ENCODE measurements at regions not wholly inside any gene's neighbourhood (a gene's known extent, or its start where the extent isn't known, plus 50 kb on each side); places are given as distances from the start of the nearest gene placed in this dataset.
A peak's percentile ranks its signal among the peaks of the same experiment; 100 is the strongest.

GRCh38 chr4:89595125-89595789 lies 241.7 kb downstream of the SNCA start:
- no peak overlapping the region for H3K4me3 ChIP-seq
- H3K9me3 ChIP-seq = no peaks in the 10 kb centered on the region
- TF ChIP-seq CTCF (IDR thresholded peaks at IDR 0.05) (no peak), POLR2AphosphoS5 (IDR thresholded peaks at IDR 0.05) (no peak), POLR2A (IDR thresholded peaks at IDR 0.05) (no peak)
- H3K27me3 ChIP-seq (replicated peaks; ENCODE audit: insufficient read depth) = no peaks in the 10 kb centered on the region
- H3K36me3 ChIP-seq = no peaks in the 10 kb centered on the region
- WGBS = 48% methylated on average over 6 of the region's 6 CpGs
- no peak overlapping the region for H3K27ac ChIP-seq
- DNase-seq (ENCODE audit: low spot score) = no peak
- no peaks in the 10 kb centered on the region for H3K4me1 ChIP-seq (replicated peaks)
- intact Hi-C loops (cut with DNase I) = no loop called here

GRCh38 chr4:89590128-89590527 lies 246.8 kb downstream of the SNCA start:
- intact Hi-C loops (cut with DNase I) = no loop called here
- WGBS = 67% methylated on average over 2 of the region's 2 CpGs
- Histone ChIP-seq H3K27me3 (replicated peaks; ENCODE audit: insufficient read depth) (no peaks in the 10 kb centered on the region), H3K4me1 (replicated peaks) (no peaks in the 10 kb centered on the region), H3K9me3 (no peaks in the 10 kb centered on the region), H3K27ac (no peak overlapping the region), H3K4me3 (no peak overlapping the region), H3K36me3 (no peaks in the 10 kb centered on the region)
- TF ChIP-seq POLR2A (IDR thresholded peaks at IDR 0.05) (no peak), POLR2AphosphoS5 (IDR thresholded peaks at IDR 0.05) (no peak), CTCF (IDR thresholded peaks at IDR 0.05) (no peak)
- no peak for DNase-seq (ENCODE audit: low spot score)

GRCh38 chr4:89588421-89588820 lies 248.5 kb downstream of the SNCA start:
- Histone ChIP-seq H3K9me3 (no peaks in the 10 kb centered on the region), H3K27me3 (replicated peaks; ENCODE audit: insufficient read depth) (no peaks in the 10 kb centered on the region), H3K36me3 (no peaks in the 10 kb centered on the region), H3K27ac (no peak overlapping the region), H3K4me3 (no peak overlapping the region), H3K4me1 (replicated peaks) (no peaks in the 10 kb centered on the region)
- WGBS = 86% methylated on average over 1 of the region's 1 CpG
- intact Hi-C loops (cut with DNase I) = no loop called here
- no peak for TF ChIP-seq CTCF (IDR thresholded peaks at IDR 0.05)
- no peak for TF ChIP-seq POLR2A (IDR thresholded peaks at IDR 0.05)
- TF ChIP-seq POLR2AphosphoS5 (IDR thresholded peaks at IDR 0.05) = no peak
- no peak for DNase-seq (ENCODE audit: low spot score)

- TF ChIP-seq CTCF (IDR thresholded peaks at IDR 0.05) (no peak), POLR2AphosphoS5 (IDR thresholded peaks at IDR 0.05) (no peak), POLR2A (IDR thresholded peaks at IDR 0.05) (no peak)
- Histone ChIP-seq H3K36me3 (no peaks in the 10 kb centered on the region), H3K4me1 (replicated peaks) (no peaks in the 10 kb centered on the region), H3K9me3 (no peaks in the 10 kb centered on the region), H3K4me3 (no peak overlapping the region), H3K27ac (no peak overlapping the region), H3K27me3 (replicated peaks; ENCODE audit: insufficient read depth) (no peaks in the 10 kb centered on the region)
- 56% methylated on average over 2 of the region's 2 CpGs for WGBS
- intact Hi-C loops (cut with DNase I) = no loop called here
- DNase-seq (ENCODE audit: low spot score) = no peak
Observed at GRCh38 chr4:89587364-89587763, 249.6 kb downstream of the SNCA start.

GRCh38 chr4:89586864-89587263 lies 250.1 kb downstream of the SNCA start:
- no peak overlapping the region for H3K27ac ChIP-seq
- H3K4me3 ChIP-seq = no peak overlapping the region
- no peaks in the 10 kb centered on the region for H3K9me3 ChIP-seq
- no peaks in the 10 kb centered on the region for H3K4me1 ChIP-seq (replicated peaks)
- no peak for DNase-seq (ENCODE audit: low spot score)
- no peaks in the 10 kb centered on the region for H3K36me3 ChIP-seq
- TF ChIP-seq CTCF (IDR thresholded peaks at IDR 0.05) (peak in 1 of 4 experiments; percentile 24), POLR2AphosphoS5 (IDR thresholded peaks at IDR 0.05) (no peak)
- H3K27me3 ChIP-seq (replicated peaks; ENCODE audit: insufficient read depth) = no peaks in the 10 kb centered on the region
- intact Hi-C loops (cut with DNase I) = no loop called here
- 44% methylated on average over 2 of the region's 2 CpGs for WGBS

Data from prostate gland (tissue), 2 donors.